ENCODE measurements at regions not wholly inside any gene's neighbourhood (a gene's known extent, or its start where the extent isn't known, plus 50 kb on each side); places are given as distances from the start of the nearest gene placed in this dataset.

DNA sequence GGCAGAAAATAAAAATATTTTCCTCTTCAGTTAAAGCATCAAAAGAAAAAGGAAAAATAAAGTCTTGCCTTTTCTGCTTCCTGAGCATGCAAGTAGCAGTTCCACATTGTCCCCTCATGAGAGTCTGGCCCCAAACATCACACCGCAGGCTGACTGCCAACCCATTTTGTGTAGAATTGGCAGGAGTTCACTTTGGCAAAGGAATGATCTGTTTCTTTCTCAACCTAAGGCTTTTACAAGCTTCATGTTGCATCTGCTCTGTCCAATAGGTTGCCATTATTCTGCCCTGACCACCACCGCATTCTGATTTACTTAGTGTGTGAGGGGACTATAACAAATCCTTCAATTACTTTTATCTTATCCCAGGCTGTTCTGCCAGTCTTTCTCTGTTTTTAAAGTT is 249.5 kb downstream of the ISL1 start:
- TF ChIP-seq YY1 (IDR thresholded peaks at IDR 0.05; ENCODE audit: insufficient read depth, insufficient read length) (no peak), SUZ12 (IDR thresholded peaks at IDR 0.05; ENCODE audit: extremely low read depth, insufficient read depth, insufficient read length) (no peak), ZNF274 (IDR thresholded peaks at IDR 0.05; ENCODE audit: low read depth, low read length) (no peak)
